Memory B cell (primary cell): ENCODE measurements at regions not wholly inside any gene's neighbourhood (a gene's known extent, or its start where the extent isn't known, plus 50 kb on each side); places are given as distances from the start of the nearest gene placed in this dataset.
A peak's percentile ranks its signal among the peaks of the same experiment; 100 is the strongest.

Experiments
- ATAC-seq: fragments of 150-1000 bp; cut with Tn5 transposase; 2 replicates; pipeline ENCODE4 v1.10.0; 2021; ENCODE audit warnings: low read depth, mild to moderate bottlenecking, moderate library complexity
- DNase-seq, 2 donors: peaks; one replicate each; pipeline ENCODE4 v3.0.0; 2022; ENCODE audit warnings: low spot score in 2 of 2
- H3K27ac Mint-ChIP-seq: one replicate; pipeline ENCODE4 v1.8.0; 2022; ENCODE audit warnings: mild to moderate bottlenecking, moderate library complexity, mixed read lengths
- H3K27me3 Mint-ChIP-seq: one replicate; pipeline ENCODE4 v1.8.0; 2022; ENCODE audit warnings: mixed read lengths
- H3K36me3 Mint-ChIP-seq: one replicate; pipeline ENCODE4 v1.8.0; 2022; ENCODE audit warnings: mild to moderate bottlenecking, mixed read lengths
- H3K4me1 Mint-ChIP-seq: one replicate; pipeline ENCODE4 v1.8.0; 2022; ENCODE audit warnings: mixed read lengths
- H3K4me3 Mint-ChIP-seq: one replicate; pipeline ENCODE4 v1.8.0; 2022; ENCODE audit warnings: mild to moderate bottlenecking, moderate library complexity, mixed read lengths
- H3K9me3 Mint-ChIP-seq: one replicate; pipeline ENCODE4 v1.8.0; 2022; ENCODE audit warnings: mixed read lengths

GRCh38 chr7:41489885-41490284 lies 213.0 kb downstream of the INHBA start:
- no peak overlapping the region for H3K27ac Mint-ChIP-seq
- no peaks in the 10 kb centered on the region for H3K9me3 Mint-ChIP-seq
- H3K4me3 Mint-ChIP-seq: no peak overlapping the region
- H3K27me3 Mint-ChIP-seq: no peaks in the 10 kb centered on the region
- no peak for ATAC-seq
- no peaks in the 10 kb centered on the region for H3K36me3 Mint-ChIP-seq
- H3K4me1 Mint-ChIP-seq: no peaks in the 10 kb centered on the region
- no peak for DNase-seq

- Mint-ChIP-seq H3K4me3 (no peak overlapping the region), H3K27me3 (no peaks in the 10 kb centered on the region), H3K9me3 (no peaks in the 10 kb centered on the region), H3K4me1 (no peaks in the 10 kb centered on the region), H3K36me3 (no peaks in the 10 kb centered on the region), H3K27ac (no peak overlapping the region)
- no peak for DNase-seq
- ATAC-seq: no peak
Measured at GRCh38 chr7:41487229-41487940, 215.5 kb downstream of the INHBA start.

DNA sequence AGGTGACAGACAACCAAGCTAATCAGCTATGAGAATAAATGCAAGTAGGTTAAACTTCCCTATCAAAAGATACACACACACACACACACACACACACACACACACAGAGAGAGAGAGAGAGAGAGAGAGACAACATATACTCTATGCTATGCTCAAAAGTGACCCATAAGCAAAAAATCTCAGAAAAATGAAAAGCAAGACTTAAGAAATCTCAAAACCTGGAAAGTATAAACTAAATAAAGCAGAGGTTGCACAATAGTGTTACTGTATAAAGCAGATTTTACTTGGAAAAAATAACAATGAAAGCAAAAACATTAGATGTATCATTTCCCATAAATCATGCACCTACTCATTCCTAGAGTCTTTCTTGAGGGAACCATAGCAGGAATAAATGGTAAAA lies 221.5 kb downstream of the INHBA start:
- Mint-ChIP-seq H3K27ac (no peak overlapping the region), H3K36me3 (peaks cover 2% of the 10 kb centered on the region), H3K4me3 (no peak overlapping the region), H3K9me3 (peaks cover 2% of the 10 kb centered on the region), H3K4me1 (peaks cover 9% of the 10 kb centered on the region), H3K27me3 (no peaks in the 10 kb centered on the region)
- DNase-seq (no peak), ATAC-seq (no peak)

GRCh38 chr7:41478187-41478586 lies 224.7 kb downstream of the INHBA start:
- no peak overlapping the region for H3K4me3 Mint-ChIP-seq
- peaks cover 12% of the 10 kb centered on the region for H3K4me1 Mint-ChIP-seq
- peaks cover 2% of the 10 kb centered on the region for H3K36me3 Mint-ChIP-seq
- no peak for DNase-seq
- peak; percentile 39 for ATAC-seq
- H3K27me3 Mint-ChIP-seq: no peaks in the 10 kb centered on the region
- H3K9me3 Mint-ChIP-seq: peaks cover 2% of the 10 kb centered on the region
- peak overlapping the region; percentile 61 for H3K27ac Mint-ChIP-seq

DNA sequence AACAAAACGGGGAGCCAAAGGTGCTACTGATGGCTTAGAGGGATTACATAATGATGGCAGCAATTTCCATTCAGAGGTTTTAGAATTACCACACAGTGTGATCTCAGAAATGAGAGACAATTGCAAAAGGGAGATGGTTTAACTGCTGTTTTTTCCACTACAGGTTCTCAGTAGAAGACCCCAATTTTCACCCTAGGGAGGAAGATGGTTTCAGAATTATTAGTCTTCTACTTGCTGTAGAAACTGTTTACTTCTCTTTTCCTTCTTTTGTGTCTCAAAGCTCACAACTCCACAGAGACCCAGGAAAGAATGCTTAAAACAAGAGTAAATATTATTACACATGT lies 226.5 kb downstream of the INHBA start:
- H3K4me1 Mint-ChIP-seq: peaks cover 12% of the 10 kb centered on the region
- H3K9me3 Mint-ChIP-seq: peaks cover 2% of the 10 kb centered on the region
- DNase-seq: no peak
- no peak overlapping the region for H3K27ac Mint-ChIP-seq
- no peak overlapping the region for H3K4me3 Mint-ChIP-seq
- peaks cover 2% of the 10 kb centered on the region for H3K36me3 Mint-ChIP-seq
- no peak for ATAC-seq
- H3K27me3 Mint-ChIP-seq: no peaks in the 10 kb centered on the region

DNA sequence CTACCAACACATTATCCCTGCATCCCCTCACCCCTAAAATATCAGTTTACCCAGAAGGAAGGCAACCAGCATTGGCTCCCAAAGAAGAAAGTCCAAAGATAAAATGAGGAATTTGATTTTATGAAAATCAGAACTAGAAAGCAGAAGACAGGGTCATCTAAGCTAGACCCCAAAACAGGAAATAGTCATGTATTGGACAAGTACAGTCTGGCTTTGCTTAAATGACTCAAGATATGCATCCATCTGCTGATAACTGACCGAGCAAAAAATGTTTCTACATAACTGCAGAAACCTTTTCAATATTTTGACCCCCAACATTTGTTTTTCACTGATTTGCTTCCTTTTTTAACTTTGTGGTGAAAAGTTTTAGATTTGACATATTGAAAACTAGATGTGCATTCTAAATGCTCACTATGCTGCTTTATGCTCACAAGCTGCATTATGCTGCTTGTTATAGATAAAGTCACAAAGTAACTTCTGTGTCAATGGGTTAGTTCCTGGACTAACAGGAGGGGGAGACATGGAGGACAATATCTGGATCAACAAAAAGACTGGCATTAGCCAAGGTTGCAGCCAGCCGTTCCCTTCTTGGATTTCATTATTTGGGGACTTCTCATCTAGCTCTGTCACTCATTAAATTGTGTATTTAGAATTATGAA lies 227.0 kb downstream of the INHBA start:
- peaks cover 2% of the 10 kb centered on the region for H3K27me3 Mint-ChIP-seq
- H3K27ac Mint-ChIP-seq: no peak overlapping the region
- H3K4me3 Mint-ChIP-seq: no peak overlapping the region
- H3K36me3 Mint-ChIP-seq: peaks cover 2% of the 10 kb centered on the region
- peaks cover 9% of the 10 kb centered on the region for H3K4me1 Mint-ChIP-seq
- ATAC-seq (no peak), DNase-seq (no peak)
- peaks cover 2% of the 10 kb centered on the region for H3K9me3 Mint-ChIP-seq

DNA sequence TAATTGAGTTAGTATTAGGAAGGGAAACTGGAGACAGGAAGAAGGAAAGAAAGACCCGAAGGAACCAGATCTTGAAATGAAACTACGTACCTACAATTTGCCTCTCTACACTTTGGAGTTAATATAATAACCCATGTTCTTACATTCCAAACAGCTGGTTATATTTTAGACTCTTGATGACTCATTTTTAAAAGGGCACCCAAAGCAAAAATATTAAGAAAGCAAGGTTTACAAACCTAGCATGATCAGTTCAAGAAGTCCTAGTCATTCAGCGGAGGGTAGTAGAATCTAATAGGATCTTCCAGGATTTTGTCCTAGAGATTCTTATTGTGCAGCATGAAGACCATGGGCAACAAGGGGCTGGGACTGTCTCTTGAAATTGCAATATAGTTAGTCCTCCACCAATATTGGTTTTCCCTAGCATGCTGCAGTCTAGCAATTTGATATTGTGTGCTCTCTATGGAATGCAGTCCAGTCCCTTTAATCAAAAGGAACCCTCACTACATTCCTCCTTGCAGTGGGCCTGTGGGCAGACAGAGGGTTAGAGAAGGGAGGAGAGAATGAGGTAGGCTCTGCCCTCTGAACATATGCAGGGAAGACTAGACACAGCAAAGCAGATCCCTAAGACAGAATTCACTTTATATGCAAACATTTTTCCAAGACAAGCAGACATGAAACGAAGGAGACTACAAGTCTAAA lies 230.3 kb downstream of the INHBA start:
- Mint-ChIP-seq H3K9me3 (no peaks in the 10 kb centered on the region), H3K4me1 (peaks cover 8% of the 10 kb centered on the region), H3K36me3 (peaks cover 2% of the 10 kb centered on the region), H3K27ac (no peak overlapping the region), H3K4me3 (no peak overlapping the region), H3K27me3 (peaks cover 4% of the 10 kb centered on the region)
- DNase-seq (no peak), ATAC-seq (no peak)

GRCh38 chr7:41470081-41470480 lies 232.8 kb downstream of the INHBA start:
- no peak overlapping the region for H3K27ac Mint-ChIP-seq
- no peaks in the 10 kb centered on the region for H3K36me3 Mint-ChIP-seq
- ATAC-seq: no peak
- H3K9me3 Mint-ChIP-seq: no peaks in the 10 kb centered on the region
- DNase-seq: no peak
- peaks cover 8% of the 10 kb centered on the region for H3K27me3 Mint-ChIP-seq
- peaks cover 6% of the 10 kb centered on the region for H3K4me1 Mint-ChIP-seq
- H3K4me3 Mint-ChIP-seq: no peak overlapping the region

- Mint-ChIP-seq H3K9me3 (no peaks in the 10 kb centered on the region), H3K36me3 (no peaks in the 10 kb centered on the region), H3K4me3 (no peak overlapping the region), H3K27me3 (peaks cover 11% of the 10 kb centered on the region), H3K4me1 (peaks cover 6% of the 10 kb centered on the region), H3K27ac (no peak overlapping the region)
- ATAC-seq (no peak), DNase-seq (no peak)
Measured at GRCh38 chr7:41467596-41467995, 235.3 kb downstream of the INHBA start.

DNA sequence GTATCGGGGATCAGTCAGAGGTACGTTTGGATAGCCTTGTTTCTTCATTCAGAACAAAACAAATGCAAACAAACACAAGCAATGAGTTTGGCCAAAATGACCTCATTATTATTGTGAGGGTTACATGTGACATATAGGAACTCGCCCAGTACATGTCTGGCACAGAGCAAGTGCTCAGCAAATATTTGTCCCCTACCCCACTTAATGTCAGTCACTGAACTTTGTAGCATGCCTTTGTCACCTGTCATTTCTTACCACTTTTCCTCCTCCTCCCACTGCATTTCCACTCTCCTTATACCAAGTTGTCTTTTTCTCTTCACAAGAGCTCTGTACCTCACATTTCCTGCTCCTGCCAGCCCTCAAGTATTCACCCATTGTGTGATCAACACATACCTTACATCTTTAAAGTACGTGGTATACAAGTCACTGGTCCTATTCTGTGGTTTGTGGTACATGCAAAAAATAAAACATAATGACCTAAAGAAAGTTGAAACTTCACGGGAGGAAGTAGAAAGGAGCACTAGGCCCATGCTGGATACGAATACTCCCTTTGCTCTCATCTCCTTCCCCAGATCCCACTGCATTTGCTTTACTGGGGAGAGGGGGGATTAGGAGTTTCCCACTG lies 236.0 kb downstream of the INHBA start:
- no peaks in the 10 kb centered on the region for H3K36me3 Mint-ChIP-seq
- H3K27ac Mint-ChIP-seq: no peak overlapping the region
- no peak for DNase-seq
- no peak overlapping the region for H3K4me3 Mint-ChIP-seq
- peaks cover 6% of the 10 kb centered on the region for H3K4me1 Mint-ChIP-seq
- no peak for ATAC-seq
- no peaks in the 10 kb centered on the region for H3K9me3 Mint-ChIP-seq
- peaks cover 14% of the 10 kb centered on the region for H3K27me3 Mint-ChIP-seq

GRCh38 chr7:41465571-41465970 lies 237.3 kb downstream of the INHBA start:
- Mint-ChIP-seq H3K36me3 (no peaks in the 10 kb centered on the region), H3K27ac (no peak overlapping the region), H3K4me3 (no peak overlapping the region), H3K9me3 (no peaks in the 10 kb centered on the region), H3K27me3 (peaks cover 14% of the 10 kb centered on the region), H3K4me1 (peaks cover 6% of the 10 kb centered on the region)
- DNase-seq (no peak), ATAC-seq (no peak)

DNA sequence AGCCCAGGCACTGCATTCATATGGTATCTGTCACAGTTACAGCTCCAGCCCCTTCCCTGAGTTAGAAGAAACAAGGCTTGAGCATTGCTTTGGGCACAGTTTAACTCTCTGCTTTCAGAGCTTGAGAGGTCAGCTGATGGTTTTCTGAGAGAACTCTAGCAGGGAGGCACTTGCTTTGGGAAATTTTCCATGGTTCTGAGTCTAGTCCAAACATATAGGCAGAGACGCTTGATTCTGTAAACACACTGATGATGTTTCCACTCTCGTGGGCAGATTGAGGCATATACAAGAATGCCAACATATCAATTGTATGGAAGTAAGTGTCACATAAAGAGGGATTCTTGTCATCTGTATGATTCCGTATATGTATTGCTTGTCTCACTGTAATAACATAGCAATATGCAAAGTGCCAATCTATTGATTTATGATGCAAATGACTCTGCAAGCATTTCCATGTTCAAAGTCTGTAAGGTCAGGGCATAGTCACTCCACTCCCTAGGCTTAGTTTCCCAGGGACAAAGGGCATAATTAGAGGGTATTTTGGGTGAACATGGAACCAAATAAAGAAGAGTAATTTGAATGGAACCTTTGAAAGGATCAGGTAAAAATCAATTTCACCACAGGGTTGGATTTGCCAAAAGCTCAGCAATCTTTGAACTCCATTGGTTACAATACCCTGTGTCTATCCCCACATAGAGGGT lies 239.0 kb downstream of the INHBA start:
- Mint-ChIP-seq H3K36me3 (no peaks in the 10 kb centered on the region), H3K27ac (no peak overlapping the region), H3K27me3 (peaks cover 14% of the 10 kb centered on the region), H3K4me3 (no peak overlapping the region), H3K4me1 (peaks cover 6% of the 10 kb centered on the region), H3K9me3 (no peaks in the 10 kb centered on the region)
- ATAC-seq: no peak
- no peak for DNase-seq

- ATAC-seq (no peak), DNase-seq (no peak)
- Mint-ChIP-seq H3K27ac (no peak overlapping the region), H3K4me3 (no peak overlapping the region), H3K9me3 (peaks cover 2% of the 10 kb centered on the region), H3K36me3 (no peaks in the 10 kb centered on the region), H3K4me1 (no peaks in the 10 kb centered on the region), H3K27me3 (peaks cover 8% of the 10 kb centered on the region)
Measured at GRCh38 chr7:41459623-41460261, 243.1 kb downstream of the INHBA start.
